GM19463 (cell line): ENCODE measurements at regions not wholly inside any gene's neighbourhood (a gene's known extent, or its start where the extent isn't known, plus 50 kb on each side); places are given as distances from the start of the nearest gene placed in this dataset.
"Not testable (repeated sequence)": the region's sequence is repeated elsewhere in the genome, so short reads cannot be mapped to it uniquely, and the experiment has no call there.

Experiments used
- ATAC-seq: cut with Tn5 transposase; IDR thresholded peaks from one replicate; pipeline ENCODE4 v1.9.1; 2021; ENCODE audit warnings: mild to moderate bottlenecking, moderate library complexity; ENCODE audit not compliant: unreplicated experiment

GRCh38 chr12:75630091-75630490 is 118.7 kb upstream of the KRR1 start:
- ATAC-seq, result no peak

GRCh38 chr12:75628916-75629315 is 117.5 kb upstream of the KRR1 start:
- no peak for ATAC-seq

DNA sequence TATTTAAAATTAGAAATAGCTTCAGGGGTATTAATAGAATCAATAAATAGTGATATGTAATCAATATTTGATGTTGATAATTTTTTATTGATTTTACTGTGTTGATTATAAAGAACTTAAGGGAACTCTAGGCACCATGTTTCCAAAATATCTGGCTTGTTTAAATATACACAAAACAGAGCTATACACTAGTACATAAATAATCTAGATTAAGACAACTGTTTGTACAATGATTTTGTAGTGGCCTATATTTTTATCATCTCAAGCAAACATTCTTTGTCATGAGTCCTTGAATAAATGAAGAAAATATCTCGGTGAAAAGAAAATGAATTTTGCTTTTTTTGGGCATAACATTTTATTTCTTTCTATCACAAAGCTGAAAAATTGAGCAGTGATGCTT is 117.1 kb upstream of the KRR1 start:
- ATAC-seq, result no peak

DNA sequence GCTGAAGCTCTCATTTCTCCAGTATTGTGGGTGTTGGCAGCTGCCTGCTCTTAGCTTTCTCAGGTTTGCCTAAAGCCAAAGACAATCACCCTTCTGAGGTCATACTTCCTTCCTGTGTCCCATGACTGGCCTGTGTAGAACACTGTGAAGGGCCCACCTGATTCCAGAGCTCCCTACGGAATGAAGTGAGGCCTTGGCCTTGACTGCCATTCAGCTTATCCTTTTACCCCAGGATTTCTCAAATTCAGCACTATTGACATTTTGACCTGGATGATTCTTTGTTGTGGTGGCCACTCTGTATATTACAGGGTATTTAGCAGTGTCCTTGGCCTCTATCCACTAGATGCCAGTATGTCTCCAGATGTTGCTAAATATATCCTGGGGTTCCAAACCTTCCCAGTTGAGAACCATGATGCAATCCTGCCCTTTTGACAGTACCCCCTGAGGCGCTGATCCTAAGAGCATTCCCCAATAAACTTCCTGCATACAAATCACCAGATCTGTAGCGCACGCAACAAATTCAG is 112.3 kb upstream of the KRR1 start:
- ATAC-seq, result no peak

DNA sequence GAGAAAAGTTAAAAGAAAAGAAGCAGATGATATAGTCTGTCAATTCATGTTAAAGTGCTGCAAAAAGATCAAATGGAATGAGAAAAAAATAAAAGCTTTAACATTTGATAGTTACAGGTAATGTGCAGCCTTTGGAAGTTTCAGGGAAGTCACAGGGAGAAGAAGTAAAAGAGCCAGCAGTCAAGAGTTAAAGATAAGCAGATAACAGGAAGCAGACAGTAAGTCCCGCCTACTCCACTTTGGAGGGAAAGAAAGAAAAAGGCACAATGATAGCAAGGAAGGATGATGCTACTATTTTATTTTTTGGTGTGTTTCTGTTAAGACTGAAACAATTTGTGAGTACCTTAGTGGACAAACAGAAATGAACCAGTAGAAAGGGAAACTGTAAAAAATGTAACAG is 111.1 kb upstream of the KRR1 start:
- no peak for ATAC-seq

DNA sequence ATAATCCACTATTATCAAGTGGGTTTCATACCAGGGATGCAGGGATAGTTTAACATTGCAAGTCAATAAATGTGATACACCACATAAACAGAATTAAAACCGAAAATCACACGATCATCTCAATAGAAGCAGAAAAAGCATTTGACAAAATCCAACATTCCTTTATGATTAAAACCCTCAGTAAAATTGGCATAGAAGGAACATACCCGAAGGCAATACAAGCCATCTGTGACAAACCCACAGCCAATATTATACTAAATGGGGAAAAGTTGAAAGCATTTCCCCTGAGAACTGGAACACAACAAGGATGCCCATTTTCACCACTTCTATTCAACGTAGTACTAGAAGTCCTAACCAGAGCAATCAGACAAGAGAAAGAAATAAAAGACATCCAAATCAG is 103.0 kb upstream of the KRR1 start:
- not testable (repeated sequence) for ATAC-seq

GRCh38 chr12:75613981-75614380 is 102.6 kb upstream of the KRR1 start:
- no peak for ATAC-seq

DNA sequence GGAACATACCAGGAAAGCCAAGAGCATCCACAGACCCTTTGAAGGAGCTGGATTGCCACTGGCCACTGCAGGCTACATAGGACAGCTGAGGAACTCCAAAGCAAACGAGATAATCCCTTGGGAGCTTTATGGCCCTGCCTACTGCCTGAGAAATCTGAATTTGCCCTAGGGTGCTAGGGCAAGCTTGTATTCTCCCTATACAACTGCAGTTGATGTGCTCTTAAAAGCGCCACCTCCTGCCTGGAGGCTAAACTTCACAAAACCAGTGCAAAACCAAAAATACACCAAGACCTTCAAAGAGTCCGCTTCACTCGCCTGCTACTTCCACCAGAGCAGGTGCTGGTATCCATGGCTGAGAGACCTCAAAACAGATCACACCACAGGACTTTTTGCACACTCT is 99.6 kb upstream of the KRR1 start:
- ATAC-seq, result no peak

- no peak for ATAC-seq
These were observed 95.5 kb upstream of the KRR1 start for GRCh38 chr12:75606956-75607355.

DNA sequence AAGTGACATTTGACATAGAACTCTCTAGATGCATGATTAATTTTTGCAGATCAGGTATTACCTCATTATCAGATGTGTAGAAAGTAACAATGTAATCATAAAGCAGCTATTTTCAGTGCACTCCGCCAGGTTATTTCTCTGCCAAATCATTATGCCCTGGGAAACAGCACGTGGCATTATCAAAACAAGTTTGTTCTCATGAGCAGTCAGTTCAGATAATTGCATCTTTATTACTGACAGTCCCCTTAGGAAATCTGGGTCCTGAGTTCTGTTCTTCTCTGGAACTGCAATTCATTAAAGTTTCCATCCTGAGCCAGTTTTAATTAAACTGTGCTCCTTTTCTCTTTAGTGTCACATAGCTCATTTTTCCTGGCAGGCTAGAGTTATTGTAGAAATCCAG is 94.7 kb upstream of the KRR1 start:
- ATAC-seq, result no peak

GRCh38 chr12:75603475-75603874 is 92.1 kb upstream of the KRR1 start:
- no peak for ATAC-seq

GRCh38 chr12:75602106-75602505 is 90.7 kb upstream of the KRR1 start:
- ATAC-seq, result no peak

GRCh38 chr12:75600146-75600545 is 88.7 kb upstream of the KRR1 start:
- no peak for ATAC-seq

- ATAC-seq, result no peak
These were observed 87.7 kb upstream of the KRR1 start for GRCh38 chr12:75599061-75599460.

DNA sequence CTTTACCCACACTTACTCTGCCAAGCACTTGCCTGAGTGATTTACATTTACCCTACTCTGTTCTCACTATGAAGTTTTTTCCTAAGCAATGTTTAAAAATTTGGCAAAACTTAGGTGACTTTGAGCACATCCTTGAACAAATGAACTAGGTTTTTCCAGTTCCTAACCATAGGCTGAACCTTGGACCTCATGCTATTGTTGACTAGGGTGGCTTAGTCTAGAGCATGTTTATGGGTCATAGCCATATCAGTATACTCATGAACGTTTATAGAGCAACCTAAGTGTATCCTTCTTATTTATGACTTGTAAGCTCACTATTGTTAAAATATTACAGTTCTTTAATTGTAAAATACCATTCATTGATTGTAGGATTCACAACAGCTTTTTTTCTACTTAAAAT is 85.0 kb upstream of the KRR1 start:
- ATAC-seq, result no peak

DNA sequence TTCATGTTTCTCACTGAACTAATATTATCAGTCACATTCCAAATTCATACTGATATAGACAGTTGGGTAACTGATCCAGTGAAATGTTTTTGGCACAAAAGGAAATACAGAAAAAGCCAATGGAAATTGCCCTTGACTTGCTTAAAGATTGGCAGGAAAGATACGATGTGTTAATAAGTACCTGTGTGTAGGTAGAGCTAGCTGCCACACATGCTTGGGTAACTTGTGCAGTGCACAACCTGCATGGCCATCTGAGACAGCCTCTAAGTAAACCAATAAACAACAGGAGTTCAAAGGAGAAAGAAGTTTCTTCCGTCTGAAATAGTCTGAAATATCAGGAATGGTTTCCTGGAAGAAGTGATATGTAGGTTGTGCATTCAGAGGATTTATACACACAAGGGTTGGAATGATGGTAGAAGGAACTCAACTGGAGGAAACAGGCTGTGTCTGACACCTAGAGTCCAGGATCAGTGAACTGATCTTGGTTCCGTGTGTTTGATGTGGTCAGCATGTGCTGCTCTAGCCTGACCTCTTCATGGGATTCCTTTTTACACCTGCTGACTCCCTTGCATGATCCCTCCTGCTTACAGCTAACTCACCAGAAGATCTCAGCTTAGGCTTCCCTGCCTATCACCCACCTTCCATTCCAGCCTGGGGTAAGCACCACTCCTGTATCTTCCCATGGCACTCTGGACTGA is 81.4 kb upstream of the KRR1 start:
- ATAC-seq, result no peak

DNA sequence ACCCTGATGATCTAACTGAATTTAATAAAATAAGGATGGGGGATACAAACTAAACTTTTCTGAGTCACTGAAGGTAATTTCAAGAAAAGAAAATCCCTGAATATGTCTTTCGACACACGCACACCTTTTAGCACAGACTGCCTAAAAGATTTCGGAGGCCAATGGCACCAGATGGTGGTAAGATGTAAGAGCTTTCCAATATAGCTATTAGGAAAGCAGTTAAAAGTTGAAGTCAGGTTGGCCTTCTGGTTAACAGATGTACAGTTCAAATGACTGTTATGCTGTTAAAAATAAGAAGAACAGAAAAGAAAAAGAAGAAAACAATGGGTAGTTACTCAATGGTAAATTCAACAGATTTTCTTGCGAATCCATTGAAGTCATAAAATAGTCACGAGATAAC is 80.7 kb upstream of the KRR1 start:
- ATAC-seq, result no peak

DNA sequence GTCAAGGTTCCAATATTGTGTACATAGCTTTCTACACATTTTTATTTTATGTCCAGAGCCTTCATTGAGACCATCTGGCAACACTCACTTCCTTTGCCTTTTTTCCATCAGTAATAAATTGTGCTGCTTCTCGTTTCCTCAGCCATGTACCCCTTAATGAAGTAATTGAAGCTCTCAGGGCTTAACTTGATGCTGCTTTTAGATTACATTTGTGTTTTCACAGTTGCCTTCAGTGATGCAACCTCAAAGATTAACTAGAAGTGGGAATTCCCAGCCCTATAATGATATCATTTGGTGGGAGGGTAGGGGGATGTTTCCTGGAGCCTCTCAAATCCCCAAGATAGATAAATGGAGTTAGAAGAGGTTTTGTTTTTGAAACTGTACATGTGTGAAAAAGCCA is 80.2 kb upstream of the KRR1 start:
- ATAC-seq, result no peak

- ATAC-seq, result no peak
These were observed 78.4 kb upstream of the KRR1 start for GRCh38 chr12:75589801-75590200.

DNA sequence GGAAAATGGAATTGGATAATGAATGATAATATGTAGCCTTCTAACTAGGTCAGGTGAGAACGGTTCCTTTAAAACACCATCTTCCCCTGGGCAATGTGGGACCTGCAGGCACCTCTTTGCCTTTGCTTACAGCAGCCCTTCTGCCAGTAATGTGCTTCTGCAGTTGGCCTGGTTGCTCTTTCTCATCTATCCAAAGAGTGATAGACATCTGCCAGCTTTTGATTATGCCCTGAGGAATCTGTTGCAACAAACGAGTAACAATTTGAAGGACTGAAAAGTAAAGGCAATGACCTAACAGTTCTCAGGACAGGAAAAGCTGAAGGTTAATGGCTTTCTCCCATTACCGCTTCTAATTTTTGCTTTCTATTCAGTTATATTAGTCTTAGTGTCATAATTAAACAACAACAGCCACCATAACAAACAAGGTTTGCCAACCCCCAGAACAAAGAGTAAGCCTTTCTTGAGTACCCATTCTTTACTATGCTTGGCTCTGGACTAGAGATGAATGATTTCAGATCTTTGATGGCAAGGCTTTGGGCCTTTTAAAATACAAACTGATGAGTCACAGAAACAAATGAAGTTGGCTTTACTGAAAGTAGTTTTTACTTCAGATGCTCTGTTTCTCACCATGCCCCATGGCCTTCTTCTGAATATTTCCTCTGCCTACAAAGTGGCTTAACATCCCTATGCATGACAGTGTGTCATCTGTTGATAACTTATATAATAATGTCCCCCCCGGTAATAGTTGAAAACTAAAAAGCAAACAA is 76.1 kb upstream of the KRR1 start:
- ATAC-seq, result no peak

DNA sequence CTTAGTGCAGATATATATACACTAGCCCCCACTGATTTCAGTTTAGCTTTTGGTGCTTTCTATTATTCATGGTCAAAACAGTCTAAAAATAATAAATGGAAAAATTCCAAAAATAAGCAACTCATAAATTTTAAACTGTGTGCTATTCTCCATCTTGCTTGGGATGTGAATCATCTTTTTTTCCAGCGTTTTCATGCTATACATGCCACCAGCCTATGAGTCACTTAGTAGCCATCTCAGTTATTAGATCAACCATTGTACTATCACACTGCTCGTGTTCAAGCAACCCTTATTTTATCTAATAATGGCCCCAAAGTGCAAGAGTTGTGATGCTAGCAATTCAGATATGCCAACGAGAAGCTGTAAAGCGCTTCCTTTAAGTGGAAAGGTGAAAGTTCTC is 73.9 kb upstream of the KRR1 start:
- ATAC-seq, result no peak

GRCh38 chr12:75583355-75583754 is 71.9 kb upstream of the KRR1 start:
- ATAC-seq, result no peak
